LNCAP (cell line): ENCODE measurements at regions not wholly inside any gene's neighbourhood (a gene's known extent, or its start where the extent isn't known, plus 50 kb on each side); places are given as distances from the start of the nearest gene placed in this dataset.

ENCODE experiments used
- TF ChIP-seq, protein P1 (sequence below): fragments of 450-650 bp; IDR thresholded peaks from 2 replicates; pipeline ENCODE4 v1.5.1; 2017; ENCODE audit warnings: mild to moderate bottlenecking

GRCh38 chr11:127649071-127649470 lies 648.5 kb upstream of the KIRREL3 start:
- TF ChIP-seq, protein P1, sequence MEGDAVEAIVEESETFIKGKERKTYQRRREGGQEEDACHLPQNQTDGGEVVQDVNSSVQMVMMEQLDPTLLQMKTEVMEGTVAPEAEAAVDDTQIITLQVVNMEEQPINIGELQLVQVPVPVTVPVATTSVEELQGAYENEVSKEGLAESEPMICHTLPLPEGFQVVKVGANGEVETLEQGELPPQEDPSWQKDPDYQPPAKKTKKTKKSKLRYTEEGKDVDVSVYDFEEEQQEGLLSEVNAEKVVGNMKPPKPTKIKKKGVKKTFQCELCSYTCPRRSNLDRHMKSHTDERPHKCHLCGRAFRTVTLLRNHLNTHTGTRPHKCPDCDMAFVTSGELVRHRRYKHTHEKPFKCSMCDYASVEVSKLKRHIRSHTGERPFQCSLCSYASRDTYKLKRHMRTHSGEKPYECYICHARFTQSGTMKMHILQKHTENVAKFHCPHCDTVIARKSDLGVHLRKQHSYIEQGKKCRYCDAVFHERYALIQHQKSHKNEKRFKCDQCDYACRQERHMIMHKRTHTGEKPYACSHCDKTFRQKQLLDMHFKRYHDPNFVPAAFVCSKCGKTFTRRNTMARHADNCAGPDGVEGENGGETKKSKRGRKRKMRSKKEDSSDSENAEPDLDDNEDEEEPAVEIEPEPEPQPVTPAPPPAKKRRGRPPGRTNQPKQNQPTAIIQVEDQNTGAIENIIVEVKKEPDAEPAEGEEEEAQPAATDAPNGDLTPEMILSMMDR: no peak

- TF ChIP-seq, protein P1: no peak
Measured at GRCh38 chr11:127648583-127648982, 648.0 kb upstream of the KIRREL3 start.

GRCh38 chr11:127644366-127644765 lies 643.8 kb upstream of the KIRREL3 start:
- TF ChIP-seq, protein P1: no peak

DNA sequence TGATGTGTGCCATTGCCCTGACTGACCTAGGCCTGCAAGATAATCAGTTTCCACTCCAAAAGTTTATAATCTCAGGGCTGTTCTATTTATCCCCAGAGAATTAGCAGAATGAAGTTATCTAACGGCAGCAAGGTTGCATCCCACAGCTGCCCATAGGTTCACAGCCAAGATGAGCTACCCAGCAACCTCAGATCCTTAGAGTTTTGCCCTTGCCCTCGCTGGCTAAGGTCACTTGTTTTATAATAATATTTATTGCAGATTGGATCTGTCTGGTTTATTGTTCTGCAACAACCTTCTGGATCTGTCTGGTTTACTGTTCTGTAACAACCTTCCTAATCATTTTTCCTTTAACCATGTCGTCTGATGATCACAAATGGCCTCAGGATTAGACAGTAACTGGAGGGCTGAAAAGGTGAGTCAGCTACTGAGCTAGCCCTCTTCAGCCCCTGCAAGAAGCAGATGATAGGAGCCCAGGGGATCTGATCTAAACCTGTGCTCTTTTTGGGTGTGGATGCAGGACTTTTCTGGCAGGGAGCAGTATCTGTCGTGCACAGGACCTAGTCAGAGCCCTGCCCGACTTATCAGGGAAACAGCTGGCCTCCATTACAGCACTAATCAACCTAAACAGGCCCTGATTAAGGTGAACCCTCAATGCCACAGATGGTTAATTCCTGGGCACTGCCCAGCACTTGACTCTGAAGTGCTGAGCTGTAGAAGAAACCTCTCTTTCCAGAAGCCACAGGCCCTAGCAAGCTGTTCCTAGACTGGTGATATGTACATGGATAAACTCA lies 642.9 kb upstream of the KIRREL3 start:
- TF ChIP-seq, protein P1: no peak

GRCh38 chr11:127640561-127641451 lies 640.2 kb upstream of the KIRREL3 start:
- TF ChIP-seq, protein P1: no peak

DNA sequence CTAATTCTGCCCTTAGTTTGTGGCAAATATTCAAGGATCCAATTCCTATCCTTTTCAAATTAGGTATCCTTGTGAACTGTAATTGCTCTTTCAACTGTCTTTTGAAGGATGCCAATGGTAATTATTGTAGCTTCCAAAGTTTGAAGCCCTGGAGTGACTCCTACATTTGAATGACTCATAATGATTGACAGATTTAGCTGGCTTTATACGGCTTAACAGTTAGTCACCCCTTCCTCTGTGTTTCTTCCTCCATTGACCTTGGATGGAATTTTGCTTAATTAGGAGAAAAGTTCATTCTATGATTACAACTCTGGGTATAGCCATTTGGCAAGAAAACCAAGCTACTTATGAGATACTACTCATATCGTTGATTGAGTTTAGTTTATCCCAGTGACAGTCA lies 639.3 kb upstream of the KIRREL3 start:
- TF ChIP-seq, protein P1: no peak

GRCh38 chr11:127632976-127633680 lies 632.6 kb upstream of the KIRREL3 start:
- TF ChIP-seq, protein P1: no peak
